Activated CD8-positive, alpha-beta T cell treated with anti-CD3 and anti-CD28 coated beads for 36 hours (primary cell): ENCODE measurements at regions not wholly inside any gene's neighbourhood (a gene's known extent, or its start where the extent isn't known, plus 50 kb on each side); places are given as distances from the start of the nearest gene placed in this dataset.

ENCODE experiments used
- ATAC-seq: fragments of 200-7000 bp; cut with Tn5 transposase; one replicate; pipeline ENCODE4 v1.10.0; 2021; ENCODE audit warnings: mild to moderate bottlenecking, moderate library complexity
- CTCF ChIA-PET: fragments of 350-600 bp; sonication (Branson Sonifier 250); formaldehyde crosslinking; loops from one replicate; lab custom pipeline; 2021; ENCODE audit warnings: antibody characterized with exemption; lab: Charles Lee
- POLR2A ChIA-PET: fragments of 350-600 bp; sonication (Branson Sonifier 250); formaldehyde crosslinking; loops from one replicate; lab custom pipeline; 2021; ENCODE audit warnings: antibody characterized with exemption; lab: Charles Lee
- DNase-seq: peaks from one replicate; pipeline ENCODE4 v3.0.0-alpha.2; 2020
- H3K27ac Mint-ChIP-seq: one replicate; pipeline ENCODE4 v1.8.0; 2021; ENCODE audit warnings: mild to moderate bottlenecking, mixed read lengths
- H3K27me3 Mint-ChIP-seq: one replicate; pipeline ENCODE4 v1.8.0; 2021; ENCODE audit warnings: mixed read lengths
- H3K36me3 Mint-ChIP-seq: one replicate; pipeline ENCODE4 v1.8.0; 2021; ENCODE audit warnings: low read depth, mixed read lengths
- H3K4me1 Mint-ChIP-seq: one replicate; pipeline ENCODE4 v1.8.0; 2021; ENCODE audit warnings: low read depth, mixed read lengths
- H3K4me3 Mint-ChIP-seq: one replicate; pipeline ENCODE4 v1.8.0; 2021; ENCODE audit warnings: mild to moderate bottlenecking, moderate library complexity, mixed read lengths
- H3K9me3 Mint-ChIP-seq: one replicate; pipeline ENCODE4 v1.8.0; 2021; ENCODE audit warnings: mixed read lengths
- intact Hi-C: fragments of 100-400 bp; cut with micrococcal nuclease; formaldehyde crosslinking; loops from one replicate; pipeline ENCODE4 v1.10.0; 2022
- TF ChIP-seq, protein P1 (sequence below): fragments of 200-600 bp; IDR thresholded peaks from one replicate; pipeline ENCODE4 v1.8.0; 2022; ENCODE audit warnings: antibody characterized with exemption, mild to moderate bottlenecking

DNA sequence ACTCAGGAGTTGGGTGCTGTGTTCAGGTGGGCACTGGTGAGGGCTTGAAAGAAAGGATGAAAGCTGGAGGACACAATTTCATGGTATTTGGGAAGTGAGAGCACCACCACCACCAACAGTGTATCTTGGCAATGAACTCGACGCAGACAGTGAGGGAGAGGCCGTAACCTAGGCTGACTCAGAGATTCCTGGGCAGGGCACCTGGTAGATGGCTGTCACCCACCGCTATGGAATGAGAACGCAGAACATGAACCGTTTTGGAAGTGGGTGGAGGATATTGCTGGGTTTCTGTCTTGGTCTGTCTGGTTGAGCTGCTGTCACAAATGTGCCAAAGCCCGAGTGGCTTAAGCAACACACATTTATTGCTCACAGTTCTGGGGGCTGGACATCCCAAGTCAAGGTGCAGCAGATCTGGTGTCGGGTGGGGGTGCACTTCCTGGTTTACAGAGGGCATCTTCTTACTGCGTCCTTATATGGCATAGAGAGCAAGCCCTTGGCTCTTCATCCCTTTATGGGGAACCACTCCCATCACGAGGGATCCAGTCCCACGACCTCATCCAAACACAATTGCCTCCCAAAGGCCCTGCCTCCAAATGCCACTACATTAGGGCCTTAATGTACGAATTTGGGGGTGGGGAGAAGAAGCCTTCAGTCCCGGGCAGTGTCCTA, 246.3 kb downstream of the SIPA1L2 start:
- POLR2A ChIA-PET = no interaction called here
- Mint-ChIP-seq H3K9me3 (no peaks in the 10 kb centered on the region), H3K27ac (no peak overlapping the region), H3K4me1 (no peaks in the 10 kb centered on the region), H3K36me3 (no peaks in the 10 kb centered on the region), H3K27me3 (peaks cover 9% of the 10 kb centered on the region), H3K4me3 (no peak overlapping the region)
- ATAC-seq (no peak), DNase-seq (no peak)
- intact Hi-C loops = no loop called here
- TF ChIP-seq, protein P1, sequence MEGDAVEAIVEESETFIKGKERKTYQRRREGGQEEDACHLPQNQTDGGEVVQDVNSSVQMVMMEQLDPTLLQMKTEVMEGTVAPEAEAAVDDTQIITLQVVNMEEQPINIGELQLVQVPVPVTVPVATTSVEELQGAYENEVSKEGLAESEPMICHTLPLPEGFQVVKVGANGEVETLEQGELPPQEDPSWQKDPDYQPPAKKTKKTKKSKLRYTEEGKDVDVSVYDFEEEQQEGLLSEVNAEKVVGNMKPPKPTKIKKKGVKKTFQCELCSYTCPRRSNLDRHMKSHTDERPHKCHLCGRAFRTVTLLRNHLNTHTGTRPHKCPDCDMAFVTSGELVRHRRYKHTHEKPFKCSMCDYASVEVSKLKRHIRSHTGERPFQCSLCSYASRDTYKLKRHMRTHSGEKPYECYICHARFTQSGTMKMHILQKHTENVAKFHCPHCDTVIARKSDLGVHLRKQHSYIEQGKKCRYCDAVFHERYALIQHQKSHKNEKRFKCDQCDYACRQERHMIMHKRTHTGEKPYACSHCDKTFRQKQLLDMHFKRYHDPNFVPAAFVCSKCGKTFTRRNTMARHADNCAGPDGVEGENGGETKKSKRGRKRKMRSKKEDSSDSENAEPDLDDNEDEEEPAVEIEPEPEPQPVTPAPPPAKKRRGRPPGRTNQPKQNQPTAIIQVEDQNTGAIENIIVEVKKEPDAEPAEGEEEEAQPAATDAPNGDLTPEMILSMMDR = no peak
- CTCF ChIA-PET = no interaction called here

DNA sequence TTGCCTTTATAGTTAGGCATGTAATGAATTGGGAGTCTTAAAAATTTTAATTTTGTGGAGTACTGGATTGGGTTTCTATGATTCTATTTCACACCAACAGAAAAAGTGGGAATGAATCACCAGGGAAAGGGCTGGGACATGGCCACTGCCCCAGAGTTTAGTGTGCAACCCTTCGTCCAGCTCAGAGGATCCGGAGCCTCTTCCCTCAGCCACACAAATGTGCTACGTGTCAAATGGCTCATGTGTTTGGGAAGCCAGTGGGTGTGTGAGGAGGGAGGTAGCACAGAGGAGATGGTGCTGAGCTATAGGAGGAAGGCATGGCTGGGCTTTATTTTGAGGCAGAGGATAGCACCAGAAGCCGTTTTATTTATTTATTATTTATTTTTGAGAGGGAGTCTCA, 247.3 kb downstream of the SIPA1L2 start:
- ChIA-PET CTCF (no interaction called here), POLR2A (no interaction called here)
- TF ChIP-seq, protein P1 = no peak
- DNase-seq (no peak), ATAC-seq (no peak)
- no peaks in the 10 kb centered on the region for H3K4me1 Mint-ChIP-seq
- no peaks in the 10 kb centered on the region for H3K9me3 Mint-ChIP-seq
- H3K27me3 Mint-ChIP-seq = peaks cover 9% of the 10 kb centered on the region
- no peaks in the 10 kb centered on the region for H3K36me3 Mint-ChIP-seq
- H3K27ac Mint-ChIP-seq = no peak overlapping the region
- intact Hi-C loops = no loop called here
- H3K4me3 Mint-ChIP-seq = no peak overlapping the region

- peaks cover 9% of the 10 kb centered on the region for H3K27me3 Mint-ChIP-seq
- no peak overlapping the region for H3K27ac Mint-ChIP-seq
- intact Hi-C loops = no loop called here
- peaks cover 8% of the 10 kb centered on the region for H3K4me1 Mint-ChIP-seq
- no peak for DNase-seq
- TF ChIP-seq, protein P1 = no peak
- CTCF ChIA-PET = no interaction called here
- H3K36me3 Mint-ChIP-seq = no peaks in the 10 kb centered on the region
- no peak for ATAC-seq
- no peaks in the 10 kb centered on the region for H3K9me3 Mint-ChIP-seq
- POLR2A ChIA-PET = no interaction called here
- H3K4me3 Mint-ChIP-seq = no peak overlapping the region
Measured at GRCh38 chr1:232381394-232382100, 248.4 kb downstream of the SIPA1L2 start.

GRCh38 chr1:232380596-232380995, 249.3 kb downstream of the SIPA1L2 start:
- Mint-ChIP-seq H3K27ac (no peak overlapping the region), H3K27me3 (peaks cover 9% of the 10 kb centered on the region), H3K9me3 (no peaks in the 10 kb centered on the region), H3K4me1 (peaks cover 8% of the 10 kb centered on the region), H3K36me3 (no peaks in the 10 kb centered on the region), H3K4me3 (no peak overlapping the region)
- no peak for DNase-seq
- intact Hi-C loops = no loop called here
- ChIA-PET POLR2A (no interaction called here), CTCF (no interaction called here)
- ATAC-seq = no peak
- TF ChIP-seq, protein P1 = no peak

GRCh38 chr1:232380131-232380530, 249.8 kb downstream of the SIPA1L2 start:
- POLR2A ChIA-PET = no interaction called here
- Mint-ChIP-seq H3K4me1 (peaks cover 8% of the 10 kb centered on the region), H3K27me3 (peaks cover 5% of the 10 kb centered on the region), H3K4me3 (no peak overlapping the region), H3K36me3 (no peaks in the 10 kb centered on the region), H3K27ac (no peak overlapping the region), H3K9me3 (no peaks in the 10 kb centered on the region)
- ATAC-seq (no peak), DNase-seq (no peak)
- CTCF ChIA-PET = no interaction called here
- intact Hi-C loops = no loop called here
- TF ChIP-seq, protein P1 = no peak
